ENCODE measurements at regions not wholly inside any gene's neighbourhood (a gene's known extent, or its start where the extent isn't known, plus 50 kb on each side); places are given as distances from the start of the nearest gene placed in this dataset.

- no peak for TF ChIP-seq ZNF33B (CRISPR knock-in tag; IDR thresholded peaks at IDR 0.05)
- TF ChIP-seq, protein P1, sequence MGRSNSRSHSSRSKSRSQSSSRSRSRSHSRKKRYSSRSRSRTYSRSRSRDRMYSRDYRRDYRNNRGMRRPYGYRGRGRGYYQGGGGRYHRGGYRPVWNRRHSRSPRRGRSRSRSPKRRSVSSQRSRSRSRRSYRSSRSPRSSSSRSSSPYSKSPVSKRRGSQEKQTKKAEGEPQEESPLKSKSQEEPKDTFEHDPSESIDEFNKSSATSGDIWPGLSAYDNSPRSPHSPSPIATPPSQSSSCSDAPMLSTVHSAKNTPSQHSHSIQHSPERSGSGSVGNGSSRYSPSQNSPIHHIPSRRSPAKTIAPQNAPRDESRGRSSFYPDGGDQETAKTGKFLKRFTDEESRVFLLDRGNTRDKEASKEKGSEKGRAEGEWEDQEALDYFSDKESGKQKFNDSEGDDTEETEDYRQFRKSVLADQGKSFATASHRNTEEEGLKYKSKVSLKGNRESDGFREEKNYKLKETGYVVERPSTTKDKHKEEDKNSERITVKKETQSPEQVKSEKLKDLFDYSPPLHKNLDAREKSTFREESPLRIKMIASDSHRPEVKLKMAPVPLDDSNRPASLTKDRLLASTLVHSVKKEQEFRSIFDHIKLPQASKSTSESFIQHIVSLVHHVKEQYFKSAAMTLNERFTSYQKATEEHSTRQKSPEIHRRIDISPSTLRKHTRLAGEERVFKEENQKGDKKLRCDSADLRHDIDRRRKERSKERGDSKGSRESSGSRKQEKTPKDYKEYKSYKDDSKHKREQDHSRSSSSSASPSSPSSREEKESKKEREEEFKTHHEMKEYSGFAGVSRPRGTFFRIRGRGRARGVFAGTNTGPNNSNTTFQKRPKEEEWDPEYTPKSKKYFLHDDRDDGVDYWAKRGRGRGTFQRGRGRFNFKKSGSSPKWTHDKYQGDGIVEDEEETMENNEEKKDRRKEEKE (IDR thresholded peaks at IDR 0.05), result no peak
- TF ChIP-seq ZFP36L2 (CRISPR knock-in tag; IDR thresholded peaks at IDR 0.05), result no peak
- TF ChIP-seq ZNF609 (CRISPR knock-in tag; IDR thresholded peaks at IDR 0.05; ENCODE audit: borderline replicate concordance), result no peak
- TF ChIP-seq ARNTL (CRISPR knock-in tag; IDR thresholded peaks at IDR 0.05), result peak; percentile 20; the same call in 1 of the 2 replicates
- TF ChIP-seq ZFP62 (CRISPR knock-in tag; IDR thresholded peaks at IDR 0.05), result no peak
- no peak; the same call in 1 of the 2 replicates for TF ChIP-seq GMEB1 (CRISPR knock-in tag; IDR thresholded peaks at IDR 0.05; ENCODE audit: borderline replicate concordance)
- no peak for TF ChIP-seq ZNF550 (CRISPR knock-in tag; IDR thresholded peaks at IDR 0.05; ENCODE audit: borderline replicate concordance)
- TF ChIP-seq, protein P2, sequence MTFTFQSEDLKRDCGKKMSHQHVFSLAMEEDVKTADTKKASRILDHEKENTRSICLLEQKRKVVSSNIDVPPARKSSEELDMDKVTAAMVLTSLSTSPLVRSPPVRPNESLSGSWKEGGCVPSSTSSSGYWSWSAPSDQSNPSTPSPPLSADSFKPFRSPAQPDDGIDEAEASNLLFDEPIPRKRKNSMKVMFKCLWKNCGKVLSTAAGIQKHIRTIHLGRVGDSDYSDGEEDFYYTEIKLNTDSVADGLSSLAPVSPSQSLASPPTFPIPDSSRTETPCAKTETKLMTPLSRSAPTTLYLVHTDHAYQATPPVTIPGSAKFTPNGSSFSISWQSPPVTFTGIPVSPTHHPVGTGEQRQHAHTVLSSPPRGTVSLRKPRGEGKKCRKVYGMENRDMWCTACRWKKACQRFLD (CRISPR knock-in tag; IDR thresholded peaks at IDR 0.05; ENCODE audit: borderline replicate concordance), result no peak
- TF ChIP-seq POLR2A (IDR thresholded peaks at IDR 0.05; ENCODE audit: insufficient read depth in 1 of 2, low read depth in 2 of 2, low read length in 2 of 2), result peak in 1 of 2 experiments; percentile 37; a peak in 1 of 4 replicates
- TF ChIP-seq SP4 (CRISPR knock-in tag; IDR thresholded peaks at IDR 0.05), result 0 out of 2 replicates have a peak, but pooled peaks have one; percentile 30
- TF ChIP-seq ZNF260 (CRISPR knock-in tag; IDR thresholded peaks at IDR 0.05; ENCODE audit: borderline replicate concordance, low read depth), result no peak
- peak; percentile 58; the same call in 1 of the 2 replicates for TF ChIP-seq ZFP91 (CRISPR knock-in tag; IDR thresholded peaks at IDR 0.05; ENCODE audit: borderline replicate concordance)
- TF ChIP-seq MED13 (CRISPR knock-in tag; IDR thresholded peaks at IDR 0.05), result no peak
- no peak for TF ChIP-seq JARID2 (CRISPR knock-in tag; IDR thresholded peaks at IDR 0.05; ENCODE audit: insufficient replicate concordance)
- TF ChIP-seq SOX6 (IDR thresholded peaks at IDR 0.05), result no peak
- TF ChIP-seq SOX6 (CRISPR knock-in tag; IDR thresholded peaks at IDR 0.05), result peak; percentile 65
- no peak for TF ChIP-seq NFIB (CRISPR knock-in tag; IDR thresholded peaks at IDR 0.05; ENCODE audit: borderline replicate concordance)
Observed at GRCh38 chr1:234862944-234863515, 253.1 kb upstream of the IRF2BP2 start (continued).
